DMS 273 treated with DMSO at 0.1 percent for 48 hours (cell line): ENCODE measurements at regions not wholly inside any gene's neighbourhood (a gene's known extent, or its start where the extent isn't known, plus 50 kb on each side); places are given as distances from the start of the nearest gene placed in this dataset.

ENCODE experiments used
- DNase-seq: peaks from one replicate; lab custom pipeline; 2025; lab: John Stamatoyannopoulos, UW

GRCh38 chr13:105213512-105213911 is 1322.0 kb downstream of the EFNB2 start:
- no peak for DNase-seq

- DNase-seq = no peak
Measured at GRCh38 chr13:105207572-105208293, 1327.7 kb downstream of the EFNB2 start.

DNA sequence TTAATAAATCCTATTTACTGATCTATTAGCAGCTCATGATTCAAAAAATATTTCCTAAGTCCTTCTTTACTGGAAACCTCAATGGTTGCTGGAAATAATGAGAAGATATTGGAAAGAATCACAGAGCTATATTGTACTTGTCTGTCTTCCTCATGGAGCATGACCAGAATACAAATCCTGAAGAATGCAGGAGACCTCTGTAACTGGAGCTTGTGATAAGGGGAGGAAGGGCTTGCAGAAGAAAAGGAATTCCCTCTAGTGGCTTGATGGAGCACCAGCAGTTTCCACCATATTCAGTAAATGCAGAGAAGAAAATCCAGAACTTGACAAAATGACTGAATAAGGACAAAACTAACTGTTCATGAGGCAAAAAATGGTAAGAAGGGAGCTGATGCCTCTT is 1333.1 kb downstream of the EFNB2 start:
- peak; percentile 8 for DNase-seq

GRCh38 chr13:105201351-105201750 is 1334.1 kb downstream of the EFNB2 start:
- no peak for DNase-seq

- DNase-seq = no peak
Measured at GRCh38 chr13:105200181-105200580, 1335.3 kb downstream of the EFNB2 start.

DNA sequence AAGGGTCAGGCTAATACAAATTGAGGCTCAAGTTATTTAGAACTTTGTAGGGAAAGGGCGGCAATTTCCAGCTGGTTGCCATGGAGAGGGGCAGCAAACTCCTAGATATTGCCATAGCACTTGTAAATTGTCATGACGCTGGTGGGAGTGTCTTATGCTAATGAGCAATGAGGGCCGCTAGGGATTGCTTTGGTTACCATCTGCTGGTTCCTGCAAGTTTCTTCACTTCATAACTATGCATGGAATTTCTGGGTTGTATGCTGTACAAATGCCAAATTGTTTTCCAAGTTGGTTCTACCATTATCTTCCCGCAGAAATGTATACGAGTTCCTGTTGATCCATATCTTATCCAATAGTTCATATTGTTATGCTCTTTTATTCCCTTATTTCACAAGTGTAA is 1339.4 kb downstream of the EFNB2 start:
- DNase-seq = peak; percentile 69

- DNase-seq = peak; percentile 2
Measured at GRCh38 chr13:105193026-105193425, 1342.4 kb downstream of the EFNB2 start.

GRCh38 chr13:105184201-105184600 is 1351.3 kb downstream of the EFNB2 start:
- DNase-seq = no peak

DNA sequence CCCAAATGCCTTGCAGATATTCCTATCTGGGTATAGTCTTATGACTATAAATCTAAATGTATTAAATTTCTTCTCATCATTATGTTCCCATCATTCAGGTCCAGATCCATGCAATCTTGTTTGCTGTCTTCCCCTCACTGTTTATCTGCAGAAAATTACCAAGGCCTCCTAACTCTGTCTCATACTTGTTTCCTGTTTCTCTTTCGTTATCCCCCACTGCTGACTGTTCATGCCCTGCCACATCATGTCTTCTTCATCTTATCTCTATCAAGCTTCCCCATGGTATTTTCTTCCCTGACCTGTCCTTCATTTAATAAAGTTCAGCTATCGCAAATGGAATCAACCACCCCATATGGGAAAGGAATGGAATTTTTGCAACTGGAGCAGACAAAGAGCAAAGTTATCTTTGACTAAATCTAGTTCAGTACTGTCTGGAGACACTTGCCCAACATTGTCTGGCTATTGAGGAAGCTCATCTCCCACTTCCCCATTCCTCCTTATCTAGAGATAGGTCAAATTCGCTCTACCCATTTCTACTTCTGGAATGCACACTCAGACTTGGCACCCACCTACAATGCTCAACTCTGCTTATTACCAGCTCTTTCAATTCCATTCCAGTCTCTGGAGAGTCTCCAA is 1358.1 kb downstream of the EFNB2 start:
- DNase-seq = no peak

GRCh38 chr13:105170438-105170837 is 1365.0 kb downstream of the EFNB2 start:
- DNase-seq = no peak

DNA sequence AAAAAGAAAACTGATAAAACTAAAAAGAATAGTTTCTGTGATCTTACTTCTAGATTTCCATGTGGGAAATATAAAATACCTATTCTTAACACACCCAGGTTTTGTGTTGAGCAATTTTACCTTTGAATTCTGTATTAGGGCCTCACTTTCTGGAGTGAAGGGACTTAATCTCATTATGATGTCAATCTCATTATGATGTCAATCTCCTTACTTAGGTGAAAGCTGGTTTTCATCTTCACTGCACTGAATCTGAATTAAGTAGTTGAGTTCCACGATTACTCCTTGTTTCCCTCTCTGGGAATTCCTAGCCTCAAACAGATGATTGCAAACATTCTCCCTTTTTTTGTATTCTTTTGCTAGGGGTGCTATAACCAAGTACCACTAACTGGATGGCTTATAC is 1367.2 kb downstream of the EFNB2 start:
- no peak for DNase-seq

DNA sequence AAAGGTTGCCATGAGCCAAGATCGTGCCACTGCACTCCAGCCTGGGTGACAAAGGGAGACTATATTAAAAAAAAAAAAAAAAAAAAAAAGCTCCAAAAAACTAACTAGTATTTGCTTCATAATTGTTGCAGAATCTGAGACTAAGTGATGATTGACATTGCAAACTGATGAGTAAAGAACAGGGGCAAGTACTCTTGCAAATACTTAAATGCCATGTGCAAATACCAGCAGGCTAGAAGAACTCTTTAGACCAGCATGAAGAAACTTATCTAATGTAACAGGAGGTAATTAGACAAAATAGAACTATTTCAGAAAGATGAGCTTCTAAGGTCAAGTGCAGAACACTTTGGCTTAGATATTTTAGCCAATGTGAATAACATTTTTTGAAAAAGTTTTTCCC is 1368.1 kb downstream of the EFNB2 start:
- DNase-seq = no peak

DNA sequence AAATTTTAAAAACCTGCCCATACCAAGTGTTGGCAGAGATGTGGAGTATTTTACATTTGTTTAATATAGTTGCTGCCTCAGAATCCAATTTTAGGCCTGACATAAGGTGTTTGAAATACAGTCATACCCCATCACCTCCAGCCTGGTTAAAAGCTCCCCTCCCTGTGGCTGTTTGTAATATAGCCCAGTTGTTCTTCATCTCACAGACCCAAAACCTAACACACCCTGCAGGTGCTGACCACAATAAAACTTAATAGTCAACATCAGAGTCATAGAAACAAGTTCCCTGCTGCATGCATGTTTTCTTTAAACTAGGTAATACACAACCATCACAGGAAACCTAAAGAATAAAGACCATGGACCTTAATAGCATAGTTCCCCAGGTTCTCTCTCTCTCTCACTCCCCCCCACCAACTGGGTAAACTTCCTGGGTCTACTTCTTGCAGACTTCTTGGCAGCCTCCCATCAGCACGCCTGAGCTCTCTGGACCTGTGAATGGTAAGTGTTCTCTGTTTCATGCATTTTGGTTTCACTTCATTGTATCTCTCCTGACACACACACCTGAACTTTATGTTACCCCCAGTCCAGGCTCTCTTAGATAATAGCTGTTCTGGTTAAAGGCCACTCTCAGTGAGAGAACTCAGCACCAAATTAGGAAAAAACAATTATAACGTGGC is 1369.9 kb downstream of the EFNB2 start:
- no peak for DNase-seq

GRCh38 chr13:105159841-105160240 is 1375.6 kb downstream of the EFNB2 start:
- no peak for DNase-seq

DNA sequence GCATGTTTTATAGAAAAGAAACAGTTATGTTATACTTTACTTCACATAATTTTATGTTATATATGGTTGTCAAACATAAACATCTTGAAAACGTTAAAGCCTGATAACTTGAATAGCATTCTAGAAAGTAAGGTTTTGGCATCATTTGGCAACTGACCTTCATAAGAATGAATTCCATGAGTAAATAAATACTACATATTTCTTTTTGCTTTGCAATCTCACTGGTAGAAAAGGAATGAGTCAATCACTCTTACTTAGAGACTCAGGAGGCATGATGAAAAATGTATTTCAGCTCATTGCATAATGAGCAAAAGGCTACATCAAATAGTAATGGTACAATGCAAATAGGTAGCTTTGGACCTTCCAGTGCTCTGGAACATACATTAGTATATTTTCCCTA is 1381.9 kb downstream of the EFNB2 start:
- no peak for DNase-seq

DNA sequence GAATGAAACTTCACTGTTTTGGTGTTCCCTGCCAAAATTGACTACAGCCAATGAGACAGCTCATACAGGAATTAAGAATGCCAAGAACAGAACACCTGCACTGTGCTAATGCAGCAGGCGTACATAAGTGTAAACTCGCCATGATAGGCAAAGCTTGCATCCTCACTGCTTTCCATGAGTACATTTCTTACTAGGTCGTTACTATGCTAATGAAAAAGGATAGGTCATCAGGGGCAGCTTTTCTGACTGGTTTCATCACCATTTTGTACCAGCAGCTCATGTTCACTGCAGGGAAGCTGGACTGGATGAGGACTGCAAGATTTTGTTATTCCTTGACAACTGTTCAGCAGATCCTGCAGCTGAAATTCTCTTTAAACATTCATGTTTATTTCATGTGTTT is 1383.8 kb downstream of the EFNB2 start:
- DNase-seq = no peak

- no peak for DNase-seq
Measured at GRCh38 chr13:105147461-105147860, 1388.0 kb downstream of the EFNB2 start.

DNA sequence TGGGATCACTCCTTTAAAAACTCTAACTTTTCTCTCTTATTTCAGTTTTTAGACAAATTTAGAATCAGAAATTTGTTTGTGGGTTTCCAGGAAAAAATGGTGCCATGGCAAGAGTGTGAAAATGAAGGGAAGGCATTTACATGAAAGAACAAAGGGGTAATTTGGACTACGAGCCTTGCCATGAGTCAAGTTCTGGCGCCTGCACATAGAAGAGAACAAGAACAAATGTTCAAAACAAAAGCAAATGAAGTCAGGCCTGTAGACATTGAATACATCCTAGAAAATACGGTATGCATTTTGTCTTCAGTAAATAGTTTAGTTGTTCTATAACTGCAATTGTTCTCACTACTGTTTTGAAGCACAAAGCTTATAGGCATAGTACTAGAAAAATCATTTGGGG is 1390.5 kb downstream of the EFNB2 start:
- DNase-seq = no peak

DNA sequence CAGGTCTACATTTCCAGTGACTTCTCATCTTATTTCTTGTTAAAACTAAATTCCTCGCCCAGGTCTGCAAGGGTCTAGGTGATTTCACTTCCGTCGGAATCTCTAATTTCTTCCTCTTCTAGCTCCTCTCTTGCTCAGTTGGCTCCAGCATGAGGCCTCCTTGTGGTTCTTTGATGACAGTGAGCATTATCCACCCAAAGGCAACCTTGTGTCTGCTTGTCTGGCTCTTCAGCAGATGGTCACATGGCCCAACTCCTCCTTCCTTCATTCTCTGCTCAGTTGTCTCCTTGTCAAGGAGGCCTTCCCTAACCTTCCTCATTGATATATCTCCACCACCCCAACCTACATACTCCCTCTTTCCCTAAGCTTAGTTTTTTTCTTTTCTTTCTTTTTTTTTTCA is 1391.4 kb downstream of the EFNB2 start:
- DNase-seq = no peak

DNA sequence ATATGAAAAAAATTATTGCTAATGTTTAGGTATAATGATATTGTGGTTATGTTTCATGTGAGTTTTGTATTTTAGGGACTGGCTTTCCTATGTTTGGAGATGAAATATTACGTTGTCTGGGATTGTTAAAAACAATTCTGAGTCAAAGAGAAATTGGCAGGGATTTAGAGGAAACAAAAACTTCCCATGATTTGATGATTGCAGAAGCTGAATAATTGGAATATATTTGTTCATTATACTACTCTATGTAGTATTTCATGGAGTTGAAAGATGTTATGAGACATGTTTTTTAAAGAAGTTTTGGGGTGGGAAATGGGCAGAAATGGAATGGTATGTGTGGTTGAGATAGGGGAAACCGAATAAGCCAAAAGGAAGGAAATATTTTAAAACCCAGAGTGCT is 1392.9 kb downstream of the EFNB2 start:
- DNase-seq = no peak

DNA sequence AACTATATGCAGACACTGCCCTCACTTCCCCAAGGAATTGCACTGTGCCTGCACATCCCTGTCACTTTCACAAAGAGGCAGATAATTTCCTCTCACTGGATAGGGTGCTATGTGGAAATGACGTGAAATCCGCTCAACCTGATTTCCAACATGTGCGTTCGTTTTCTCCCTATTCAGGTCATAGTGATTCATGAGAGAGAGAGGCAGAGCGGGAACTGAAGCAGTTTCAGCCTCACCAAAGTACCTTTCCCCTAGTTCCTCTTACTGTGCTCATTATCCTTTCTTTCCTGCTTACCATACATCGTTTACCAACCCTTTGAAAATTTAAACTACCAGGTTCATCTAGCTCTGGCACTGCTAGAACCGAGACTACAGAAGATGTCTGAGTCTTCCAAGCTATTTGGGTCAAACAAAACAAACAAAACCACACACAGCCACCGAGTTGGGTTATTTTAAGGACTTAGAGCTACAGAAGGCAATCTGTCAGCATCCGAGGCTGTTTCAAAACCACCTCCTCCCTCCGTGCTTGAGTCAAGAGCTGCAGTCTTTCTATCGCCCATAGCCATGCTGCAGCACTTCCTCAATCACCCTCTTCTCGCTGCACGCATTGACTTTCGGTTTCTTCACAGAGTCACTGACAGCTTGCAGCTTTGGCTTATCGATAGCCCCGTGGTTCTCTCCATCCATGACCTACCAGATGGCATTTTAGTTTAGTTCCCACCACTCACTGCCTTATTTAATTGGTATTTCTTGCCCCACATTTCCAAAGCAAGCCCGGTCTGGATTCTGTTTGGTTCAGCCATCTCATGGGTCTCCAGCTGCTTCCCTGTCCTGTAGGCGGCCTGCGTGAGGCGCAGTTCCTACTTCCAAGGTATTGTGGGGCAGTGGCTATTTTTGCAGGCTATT is 1395.8 kb downstream of the EFNB2 start:
- no peak for DNase-seq

- no peak for DNase-seq
Measured at GRCh38 chr13:105139048-105139379, 1396.4 kb downstream of the EFNB2 start.
